ENCODE measurements at regions not wholly inside any gene's neighbourhood (a gene's known extent, or its start where the extent isn't known, plus 50 kb on each side); places are given as distances from the start of the nearest gene placed in this dataset.

GRCh38 chr14:87638196-87638595, 354.8 kb downstream of the GALC start:
- Histone ChIP-seq H3F3A (ENCODE audit: insufficient read depth, low read length) (no peaks in the 10 kb centered on the region), H3K4me2 (ENCODE audit: low read depth, low read length) (no peak overlapping the region), H4K20me1 (ENCODE audit: insufficient read depth, low read length) (no peaks in the 10 kb centered on the region), H3K79me2 (ENCODE audit: low read length) (no peaks in the 10 kb centered on the region), H3K4me1 (ENCODE audit: low read length) (no peaks in the 10 kb centered on the region), H3K27ac (ENCODE audit: low read length) (no peak overlapping the region), H3K9me2 (replicated peaks; ENCODE audit: insufficient read depth, low read length) (no peaks in the 10 kb centered on the region), H3K36me3 (replicated peaks; ENCODE audit: insufficient read depth, low read length) (no peaks in the 10 kb centered on the region), H3K4me3 (ENCODE audit: low read length) (no peak overlapping the region), H3K27me3 (replicated peaks; ENCODE audit: insufficient read depth, low read length) (no peaks in the 10 kb centered on the region), H3K9ac (ENCODE audit: low read length) (no peak overlapping the region), H2AFZ (ENCODE audit: low read length) (no peak overlapping the region), H3K9me3 (replicated peaks; ENCODE audit: insufficient read depth, low read length) (no peaks in the 10 kb centered on the region)
- TF ChIP-seq EZH2 (optimal IDR thresholded peaks at IDR 0.05; ENCODE audit: low read depth, low read length) (no peak), CTCF (IDR thresholded peaks at IDR 0.05; ENCODE audit: low read length) (no peak), EZH2phosphoT487 (IDR thresholded peaks at IDR 0.05; ENCODE audit: low read length) (no peak)
- DNase-seq = no peak

GRCh38 chr14:87635442-87635841, 357.5 kb downstream of the GALC start:
- no peak for DNase-seq
- no peak overlapping the region for H3K4me3 ChIP-seq (ENCODE audit: low read length)
- no peaks in the 10 kb centered on the region for H4K20me1 ChIP-seq (ENCODE audit: insufficient read depth, low read length)
- H3K27ac ChIP-seq (ENCODE audit: low read length) = no peak overlapping the region
- H3K9me3 ChIP-seq (replicated peaks; ENCODE audit: insufficient read depth, low read length) = no peaks in the 10 kb centered on the region
- H3K9me2 ChIP-seq (replicated peaks; ENCODE audit: insufficient read depth, low read length) = no peaks in the 10 kb centered on the region
- H3K36me3 ChIP-seq (replicated peaks; ENCODE audit: insufficient read depth, low read length) = no peaks in the 10 kb centered on the region
- H3K9ac ChIP-seq (ENCODE audit: low read length) = no peak overlapping the region
- H3K4me2 ChIP-seq (ENCODE audit: low read depth, low read length) = no peak overlapping the region
- H3F3A ChIP-seq (ENCODE audit: insufficient read depth, low read length) = no peaks in the 10 kb centered on the region
- no peak overlapping the region for H2AFZ ChIP-seq (ENCODE audit: low read length)
- no peaks in the 10 kb centered on the region for H3K79me2 ChIP-seq (ENCODE audit: low read length)
- H3K4me1 ChIP-seq (ENCODE audit: low read length) = no peaks in the 10 kb centered on the region
- TF ChIP-seq CTCF (IDR thresholded peaks at IDR 0.05; ENCODE audit: low read length) = no peak
- TF ChIP-seq EZH2 (optimal IDR thresholded peaks at IDR 0.05; ENCODE audit: low read depth, low read length) = no peak
- no peak for TF ChIP-seq EZH2phosphoT487 (IDR thresholded peaks at IDR 0.05; ENCODE audit: low read length)
- H3K27me3 ChIP-seq (replicated peaks; ENCODE audit: insufficient read depth, low read length) = no peaks in the 10 kb centered on the region

GRCh38 chr14:87632796-87633195, 360.2 kb downstream of the GALC start:
- H3K9ac ChIP-seq (ENCODE audit: low read length) = no peak overlapping the region
- no peak overlapping the region for H3K27ac ChIP-seq (ENCODE audit: low read length)
- no peaks in the 10 kb centered on the region for H3K9me3 ChIP-seq (replicated peaks; ENCODE audit: insufficient read depth, low read length)
- H3K36me3 ChIP-seq (replicated peaks; ENCODE audit: insufficient read depth, low read length) = no peaks in the 10 kb centered on the region
- no peak overlapping the region for H3K4me3 ChIP-seq (ENCODE audit: low read length)
- H2AFZ ChIP-seq (ENCODE audit: low read length) = no peak overlapping the region
- no peaks in the 10 kb centered on the region for H3K79me2 ChIP-seq (ENCODE audit: low read length)
- no peaks in the 10 kb centered on the region for H3K9me2 ChIP-seq (replicated peaks; ENCODE audit: insufficient read depth, low read length)
- H3K27me3 ChIP-seq (replicated peaks; ENCODE audit: insufficient read depth, low read length) = no peaks in the 10 kb centered on the region
- TF ChIP-seq CTCF (IDR thresholded peaks at IDR 0.05; ENCODE audit: low read length) (no peak), EZH2phosphoT487 (IDR thresholded peaks at IDR 0.05; ENCODE audit: low read length) (no peak), EZH2 (optimal IDR thresholded peaks at IDR 0.05; ENCODE audit: low read depth, low read length) (no peak)
- H3K4me2 ChIP-seq (ENCODE audit: low read depth, low read length) = no peak overlapping the region
- no peaks in the 10 kb centered on the region for H3K4me1 ChIP-seq (ENCODE audit: low read length)
- no peak for DNase-seq
- H3F3A ChIP-seq (ENCODE audit: insufficient read depth, low read length) = no peaks in the 10 kb centered on the region
- no peaks in the 10 kb centered on the region for H4K20me1 ChIP-seq (ENCODE audit: insufficient read depth, low read length)
